GM18520 (cell line): ENCODE measurements at regions not wholly inside any gene's neighbourhood (a gene's known extent, or its start where the extent isn't known, plus 50 kb on each side); places are given as distances from the start of the nearest gene placed in this dataset.
"Not testable (repeated sequence)": the region's sequence is repeated elsewhere in the genome, so short reads cannot be mapped to it uniquely, and the experiment has no call there.

Experiments
- ATAC-seq: cut with Tn5 transposase; IDR thresholded peaks from one replicate; pipeline ENCODE4 v1.9.1; 2021; ENCODE audit not compliant: unreplicated experiment

DNA sequence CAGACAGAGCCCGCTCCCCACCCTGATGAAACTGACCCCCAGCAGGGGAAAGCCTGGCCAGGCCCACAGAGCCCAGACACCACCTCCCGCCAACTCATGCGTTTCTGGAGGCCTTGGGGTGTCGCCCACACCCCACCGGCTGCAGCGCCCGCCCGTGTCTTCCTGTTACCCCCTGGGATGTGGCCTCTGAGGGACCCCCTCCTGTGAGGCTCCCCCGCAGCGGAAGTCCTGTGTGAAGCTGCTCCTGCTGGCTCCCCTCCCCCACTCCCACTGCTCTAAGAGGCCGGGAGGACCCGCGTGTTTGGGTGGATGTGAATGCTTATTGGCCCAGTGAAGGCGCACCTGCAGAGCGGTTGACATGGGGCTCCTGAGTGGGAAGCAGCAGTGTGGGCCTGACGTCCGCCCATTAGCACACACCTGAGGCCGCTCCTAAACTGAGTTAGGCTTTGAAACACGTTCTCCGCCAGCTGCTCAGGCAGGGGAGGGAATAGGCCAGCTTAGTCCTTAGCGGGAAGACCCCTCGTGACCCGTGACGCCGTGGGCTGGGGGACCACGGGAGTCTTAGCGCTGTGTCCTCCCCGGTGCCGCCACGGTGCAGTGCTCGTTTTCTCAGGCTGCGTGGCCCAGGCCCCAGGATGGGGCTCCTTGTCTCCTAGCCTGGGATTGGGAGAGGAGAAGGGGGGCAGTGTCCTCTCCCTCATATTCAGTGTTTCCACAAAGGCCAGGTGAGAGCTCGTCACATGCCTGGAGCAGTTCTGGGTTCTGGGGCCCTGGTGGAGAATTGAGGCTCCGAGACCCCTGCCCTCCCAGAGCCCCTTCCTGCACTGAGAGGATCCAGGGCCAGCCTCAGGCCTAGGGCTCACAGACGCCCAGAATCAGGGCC lies 323.4 kb upstream of the SFSWAP start:
- no peak for ATAC-seq

DNA sequence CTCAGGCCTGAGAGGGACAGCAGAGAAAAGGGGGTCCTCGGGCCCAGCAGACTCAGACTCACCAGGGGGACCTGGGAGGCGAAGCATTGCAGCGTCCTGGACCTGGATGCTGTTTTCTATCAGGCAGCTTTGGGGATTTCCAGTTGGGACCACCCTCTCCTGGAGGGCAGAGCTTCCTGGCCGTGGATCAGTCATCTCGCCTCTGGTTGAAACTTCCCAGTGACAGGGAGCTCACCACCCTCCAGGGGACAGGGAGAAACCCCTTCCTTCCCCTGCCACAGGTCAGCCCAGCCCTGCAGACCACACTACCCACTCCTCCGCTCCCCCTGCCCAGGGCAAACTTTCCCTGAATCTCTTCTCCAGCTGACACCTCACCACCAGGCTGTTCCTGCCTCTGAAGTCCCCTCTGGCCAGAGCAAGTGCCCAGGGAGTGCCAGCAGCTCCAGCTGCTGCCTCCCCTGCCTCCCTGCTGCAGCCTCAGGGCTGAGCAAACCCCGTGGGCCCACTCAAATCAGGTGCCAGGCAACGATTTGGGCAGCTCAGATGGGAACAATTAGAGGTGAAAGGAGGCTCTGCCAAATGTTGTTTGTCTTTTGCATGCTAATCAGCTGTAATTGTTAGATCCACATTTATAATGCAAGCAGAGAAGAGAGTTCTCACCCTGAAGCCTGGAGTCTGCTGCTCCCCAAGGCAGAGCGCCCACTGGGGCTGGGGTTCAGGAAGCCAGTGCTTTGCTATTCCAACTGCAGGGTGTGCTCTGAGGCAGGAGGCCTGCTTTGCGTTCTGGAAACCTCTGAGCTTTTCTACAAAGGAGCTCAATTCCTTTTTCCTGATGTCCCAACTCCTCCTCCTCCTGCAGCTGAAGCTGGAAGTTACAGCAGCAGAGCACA lies 322.5 kb upstream of the SFSWAP start:
- ATAC-seq, result not testable (repeated sequence)

DNA sequence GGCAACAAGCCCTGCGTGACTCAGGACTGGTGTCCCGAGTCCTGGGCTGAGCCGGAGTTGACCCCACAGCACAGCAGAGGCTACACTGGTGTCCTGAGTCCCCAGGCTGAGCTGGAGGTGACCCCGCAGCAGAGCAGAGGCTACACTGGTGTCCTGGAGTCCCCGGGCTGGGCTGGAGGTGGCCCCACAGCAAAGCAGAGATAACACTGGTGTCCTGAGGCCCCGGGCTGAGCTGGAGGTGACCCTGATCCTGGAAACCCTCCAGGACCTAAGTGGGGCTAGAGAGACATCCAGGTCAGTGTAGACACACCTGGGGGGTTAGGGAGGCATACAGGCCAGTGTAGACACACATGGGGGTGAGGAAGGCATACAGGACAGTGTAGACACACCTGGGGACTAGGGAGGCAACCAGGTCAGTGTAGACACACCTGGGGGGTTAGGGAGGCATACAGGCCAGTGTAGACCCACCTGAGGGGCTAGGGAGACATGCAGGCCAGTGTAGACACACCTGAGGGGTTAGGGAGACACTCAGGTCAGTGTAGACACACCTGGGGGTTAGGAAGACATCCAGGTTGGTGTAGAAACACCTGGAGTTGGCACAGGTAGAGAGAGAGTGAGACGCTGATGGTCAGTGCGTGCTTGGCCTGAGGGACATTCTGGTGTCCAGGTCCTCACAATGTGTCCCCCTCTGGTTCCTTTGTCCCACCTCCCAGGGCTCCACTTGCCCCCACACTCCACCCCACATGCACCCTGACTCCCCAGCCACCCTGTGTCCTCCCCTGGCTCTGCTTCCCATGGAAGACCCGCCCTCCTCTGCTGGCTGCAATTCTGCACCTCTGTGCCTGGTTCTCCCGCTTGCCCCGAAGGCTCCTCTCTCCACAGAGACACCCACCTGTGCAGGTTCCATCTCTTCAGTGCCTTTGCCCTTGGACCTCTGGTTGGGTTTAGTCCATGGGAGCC lies 321.6 kb upstream of the SFSWAP start:
- ATAC-seq, result no peak

DNA sequence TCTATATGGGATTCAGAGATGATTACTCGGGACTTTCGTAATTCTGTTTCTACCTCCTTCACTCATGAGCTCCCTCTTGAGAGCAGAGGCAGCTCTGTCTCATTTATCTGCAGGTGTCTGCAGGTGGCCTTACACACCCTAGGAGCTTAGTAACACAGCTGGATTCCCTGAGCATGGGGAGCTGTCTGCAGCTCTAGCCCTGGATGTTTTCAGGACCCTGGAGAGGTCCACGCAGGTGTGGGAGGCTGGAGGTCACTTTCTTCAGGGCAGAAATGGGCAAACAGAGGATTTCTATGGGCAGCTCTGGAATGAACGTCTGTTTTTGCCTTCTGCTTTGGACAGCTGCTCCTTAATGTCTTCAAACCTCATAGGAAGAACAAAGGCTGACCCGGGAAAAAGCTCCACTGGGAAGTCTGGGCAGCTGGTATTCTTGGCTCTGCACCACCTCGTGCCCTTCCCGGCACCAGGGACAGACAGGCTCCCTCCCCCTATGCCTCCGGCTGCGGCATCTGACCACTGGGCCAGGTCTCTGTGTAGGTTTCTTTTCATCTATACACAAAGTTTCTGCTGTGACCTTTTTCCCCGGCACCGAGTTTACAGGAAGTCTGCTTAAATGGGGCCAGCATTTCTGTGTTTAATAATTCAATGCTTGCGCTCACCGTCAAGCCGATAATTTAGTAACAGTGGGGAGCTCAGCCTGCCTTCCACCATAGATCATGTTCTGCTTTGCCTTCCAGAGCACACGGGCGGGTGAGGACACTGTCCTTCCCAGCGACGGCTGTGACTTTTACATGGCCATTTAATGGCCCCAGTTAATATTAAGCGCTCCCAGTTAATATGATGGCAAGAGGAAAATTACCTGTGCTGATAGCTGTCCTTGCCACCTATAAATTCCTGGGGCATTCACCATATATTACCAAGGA lies 320.2 kb upstream of the SFSWAP start:
- ATAC-seq, result no peak

DNA sequence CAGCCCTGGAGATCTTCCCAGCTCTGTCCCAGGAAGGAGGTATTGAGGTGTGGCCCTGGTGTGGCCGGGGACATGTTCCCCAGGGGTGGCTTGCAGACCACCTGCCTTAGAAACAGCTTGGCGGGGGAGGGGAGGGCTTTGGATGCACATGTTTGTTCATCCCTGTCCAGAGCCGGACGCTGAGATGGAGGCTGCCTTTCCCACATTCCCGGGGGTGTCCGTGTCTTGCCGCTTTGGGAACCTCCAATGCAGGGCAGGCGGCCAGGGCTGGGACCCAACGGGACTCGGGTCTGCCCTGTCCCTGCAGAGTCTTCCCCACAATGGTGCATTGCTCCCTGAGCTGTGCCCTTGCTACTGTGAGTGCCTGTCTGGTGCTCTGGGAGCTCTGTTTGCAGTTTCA lies 319.5 kb upstream of the SFSWAP start:
- ATAC-seq, result no peak

DNA sequence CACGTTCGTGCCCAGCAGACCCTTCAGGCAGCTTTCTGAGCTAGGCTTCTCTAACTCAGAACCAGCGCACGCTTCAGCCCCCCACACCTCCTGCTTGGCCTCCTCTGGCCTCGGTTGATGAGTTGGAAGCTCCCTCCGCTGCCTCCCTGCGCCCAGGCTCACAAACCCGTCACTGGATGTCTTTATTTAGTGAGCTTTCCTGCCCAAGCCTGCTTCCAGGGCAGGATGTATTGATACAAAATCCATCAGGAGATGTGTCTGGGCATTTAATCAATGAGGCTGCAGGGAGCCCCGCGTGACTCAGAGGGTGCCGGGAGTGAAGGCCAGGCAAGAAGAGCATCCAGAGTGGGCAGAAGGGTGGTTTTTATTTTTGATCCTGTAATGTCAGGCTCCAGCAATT lies 316.1 kb upstream of the SFSWAP start:
- not testable (repeated sequence) for ATAC-seq

DNA sequence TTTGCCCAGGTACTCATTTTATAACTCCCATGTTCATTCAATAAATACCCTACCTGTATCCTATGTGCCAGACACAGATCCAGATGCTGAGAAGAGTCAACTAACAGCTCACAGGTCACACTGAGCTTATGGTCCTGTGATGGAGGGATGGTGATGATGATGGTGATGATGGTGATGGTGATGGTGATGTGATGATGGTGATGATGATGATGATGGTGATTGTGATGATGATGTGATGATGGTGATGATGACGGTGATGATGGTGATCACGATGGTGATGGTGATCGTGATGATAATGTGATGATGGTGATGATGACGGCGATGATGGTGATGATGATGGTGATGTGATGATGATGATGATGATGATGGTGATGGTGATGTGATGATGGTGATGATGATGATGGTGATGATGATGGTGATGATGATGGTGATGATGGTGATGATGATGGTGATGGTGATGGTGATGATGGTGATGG lies 315.6 kb upstream of the SFSWAP start:
- not testable (repeated sequence) for ATAC-seq

DNA sequence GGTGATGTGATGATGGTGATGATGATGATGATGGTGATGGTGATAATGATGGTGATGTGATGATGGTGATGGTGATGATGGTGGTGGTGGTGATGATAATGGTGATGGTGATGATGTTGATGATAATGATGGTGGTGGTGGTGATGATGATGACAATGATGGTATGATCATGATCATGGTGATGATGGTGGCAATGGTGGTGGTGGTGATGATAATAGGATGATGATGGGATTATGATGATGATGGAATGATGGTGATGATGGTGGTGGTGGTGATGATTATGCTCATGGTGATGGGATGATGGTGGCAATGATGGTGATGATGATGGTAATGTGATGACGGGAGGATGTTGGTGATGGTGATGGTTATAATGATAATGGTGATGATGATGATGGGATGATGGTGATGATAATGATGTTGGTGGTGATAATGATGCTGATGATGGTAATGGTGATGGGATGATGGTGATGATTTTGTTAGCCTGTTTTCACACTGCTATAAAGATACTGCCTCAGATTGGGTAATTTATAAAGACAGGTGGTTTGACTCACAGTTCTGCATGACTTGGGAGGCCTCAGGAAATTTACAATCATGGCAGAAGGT lies 314.8 kb upstream of the SFSWAP start:
- ATAC-seq, result no peak

DNA sequence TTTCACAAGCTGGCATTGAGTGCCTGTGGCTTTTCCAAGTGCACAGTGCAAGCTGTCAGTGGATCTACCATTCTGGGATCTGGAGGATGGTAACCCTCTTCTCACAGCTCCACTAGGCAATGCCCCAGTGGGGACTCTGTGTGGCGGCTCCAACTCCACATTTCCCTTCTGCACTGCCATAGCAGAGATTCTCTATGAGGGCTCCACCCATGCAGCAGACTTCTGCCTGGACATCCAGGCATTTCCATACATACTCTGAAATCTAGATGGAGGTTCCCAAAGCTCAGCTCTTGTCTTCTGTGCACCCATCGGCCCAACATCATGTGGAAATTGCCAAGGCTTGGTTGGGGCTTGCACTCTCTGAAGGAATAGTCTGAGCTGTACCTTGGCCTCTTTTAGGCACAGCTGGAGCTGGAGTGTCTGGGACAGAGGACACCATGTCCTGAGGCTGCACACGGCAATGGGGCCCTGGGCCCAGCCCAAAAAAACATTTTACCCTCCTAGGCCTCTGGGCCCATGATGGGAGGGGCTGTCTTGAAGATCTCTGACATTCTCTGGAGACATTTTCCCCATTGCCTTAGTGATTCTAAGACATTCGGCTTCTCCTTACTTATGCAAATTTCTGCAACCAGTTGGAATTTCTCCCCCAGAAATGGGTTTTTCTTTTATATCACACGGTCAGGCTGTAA lies 313.3 kb upstream of the SFSWAP start:
- no peak for ATAC-seq

DNA sequence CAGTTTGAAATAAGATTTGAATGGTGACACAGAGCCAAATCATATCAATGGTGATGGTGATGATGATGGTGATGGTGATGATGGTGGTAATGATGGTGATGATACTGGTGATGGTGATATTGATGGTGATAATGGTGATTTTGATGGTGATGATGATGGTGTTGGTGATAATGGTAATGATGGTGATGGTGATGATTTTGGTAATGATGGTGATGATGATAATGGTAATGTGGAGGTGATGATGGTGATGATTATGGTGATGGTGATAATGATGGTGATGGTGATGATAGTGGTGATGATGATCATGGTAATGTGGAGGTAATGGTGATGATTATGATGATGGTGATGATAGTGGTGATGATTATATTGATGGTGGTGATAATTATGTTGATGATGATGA lies 311.9 kb upstream of the SFSWAP start:
- no peak for ATAC-seq

DNA sequence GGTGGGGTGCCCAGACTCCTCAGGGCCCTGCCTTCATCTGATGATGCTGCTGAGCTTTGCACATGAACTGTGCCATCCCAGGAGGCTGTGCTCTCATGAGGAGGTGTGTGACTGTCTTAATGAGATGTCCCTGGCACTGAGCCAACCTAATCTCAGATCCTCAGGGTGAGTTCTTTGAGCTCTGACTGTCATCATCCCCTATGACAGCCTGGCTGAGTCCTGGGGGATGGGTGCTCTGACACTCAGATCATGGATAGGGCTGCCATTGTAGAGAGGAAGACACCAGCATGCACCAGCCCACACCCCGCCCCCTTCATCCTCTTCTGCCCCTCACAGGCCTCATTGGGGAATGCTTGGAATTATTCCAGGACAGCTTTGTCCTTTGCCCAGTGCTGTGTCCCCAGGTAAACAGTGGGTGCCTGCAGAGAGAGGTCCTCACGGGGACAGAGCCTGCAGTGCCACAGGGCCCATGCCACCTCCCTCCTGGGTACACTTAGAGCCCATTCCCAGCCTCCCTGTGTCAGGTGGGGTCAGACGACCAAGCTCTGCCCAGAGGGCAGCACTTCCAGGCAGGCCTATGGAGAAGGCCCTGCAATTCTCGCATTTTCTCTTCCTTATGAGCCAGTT lies 310.1 kb upstream of the SFSWAP start:
- not testable (repeated sequence) for ATAC-seq

DNA sequence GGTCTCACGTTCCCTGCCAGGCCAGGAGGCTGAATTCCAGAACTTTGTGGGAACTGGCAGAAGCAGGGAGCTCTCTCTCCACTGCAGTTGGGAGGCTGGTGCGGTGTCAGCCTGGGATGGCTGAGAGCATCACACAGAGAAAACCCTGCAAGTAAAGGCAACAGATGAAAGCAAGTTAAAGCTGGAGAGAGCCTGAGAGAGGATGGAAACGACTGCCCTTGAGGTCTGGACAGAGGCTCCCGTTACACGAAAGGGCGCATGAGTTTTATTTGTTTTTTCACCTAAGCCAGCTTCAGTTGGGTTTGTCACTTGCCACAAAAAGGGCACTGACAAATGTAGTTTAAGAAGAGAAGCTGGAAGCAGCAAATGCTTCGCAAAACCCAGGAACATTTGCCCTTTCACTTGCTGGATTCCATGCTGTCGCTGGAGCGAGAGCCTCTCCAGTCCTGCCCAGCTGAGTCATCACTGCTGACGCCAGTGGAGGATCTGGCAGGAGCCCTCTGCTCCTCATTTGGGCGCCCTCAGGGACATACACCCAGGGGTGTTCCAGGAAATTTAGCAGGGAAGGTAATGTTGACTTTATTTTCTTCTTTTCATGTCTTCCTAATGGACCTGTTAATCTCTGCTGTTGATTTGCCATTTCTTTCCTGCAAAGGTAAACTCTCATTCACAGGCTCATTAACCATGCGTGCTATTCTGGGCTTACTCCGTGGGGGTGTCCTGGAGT lies 308.8 kb upstream of the SFSWAP start:
- ATAC-seq, result not testable (repeated sequence)

DNA sequence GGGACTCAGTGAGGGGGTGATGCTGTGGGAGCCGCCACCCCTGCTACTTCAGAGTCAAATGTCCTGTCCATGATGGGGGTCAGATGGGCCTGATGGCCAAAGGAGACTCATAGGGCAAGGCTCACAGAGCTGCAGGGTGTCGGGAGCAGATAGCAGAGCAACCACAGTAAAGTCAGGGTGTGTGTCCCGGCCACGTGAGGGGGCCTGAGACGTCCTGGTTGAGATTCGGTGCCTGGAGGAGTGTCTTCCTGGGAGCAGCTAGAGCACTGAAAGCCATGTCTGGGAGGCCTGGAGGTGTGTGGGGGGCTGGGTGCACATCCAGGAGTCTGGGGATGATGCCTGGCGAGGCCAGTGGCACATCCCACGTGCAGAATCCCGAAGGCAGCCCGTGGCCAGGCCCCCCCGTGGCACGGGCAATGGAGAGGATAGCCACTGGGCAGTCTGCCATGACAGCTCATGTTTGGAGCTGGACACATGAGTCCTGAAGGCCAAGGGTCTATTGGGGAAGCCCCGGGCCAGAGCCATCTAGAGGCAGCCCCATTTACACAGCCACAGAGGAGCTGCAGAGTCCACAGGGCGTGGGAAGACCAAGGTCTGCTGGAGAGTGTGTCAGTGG lies 308.0 kb upstream of the SFSWAP start:
- no peak for ATAC-seq

DNA sequence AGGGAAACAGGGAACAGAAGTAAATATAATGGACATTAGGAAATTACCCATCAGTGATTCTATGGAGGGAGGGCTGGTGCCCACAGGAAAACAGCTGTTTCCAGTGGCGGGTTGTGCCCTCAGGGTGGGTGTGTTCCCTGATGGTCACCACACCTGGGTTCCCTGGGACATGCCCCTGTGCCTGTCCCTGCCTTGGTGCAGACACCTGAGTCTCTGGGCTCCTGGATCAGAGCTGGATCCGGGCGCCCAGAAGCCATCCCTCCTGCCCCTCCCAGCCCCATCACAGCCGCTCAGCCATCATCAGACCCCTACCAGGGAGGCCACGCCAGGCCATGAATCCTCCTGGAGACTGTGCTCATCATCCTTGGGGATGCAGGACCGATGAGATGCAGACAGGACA lies 307.2 kb upstream of the SFSWAP start:
- no peak for ATAC-seq

DNA sequence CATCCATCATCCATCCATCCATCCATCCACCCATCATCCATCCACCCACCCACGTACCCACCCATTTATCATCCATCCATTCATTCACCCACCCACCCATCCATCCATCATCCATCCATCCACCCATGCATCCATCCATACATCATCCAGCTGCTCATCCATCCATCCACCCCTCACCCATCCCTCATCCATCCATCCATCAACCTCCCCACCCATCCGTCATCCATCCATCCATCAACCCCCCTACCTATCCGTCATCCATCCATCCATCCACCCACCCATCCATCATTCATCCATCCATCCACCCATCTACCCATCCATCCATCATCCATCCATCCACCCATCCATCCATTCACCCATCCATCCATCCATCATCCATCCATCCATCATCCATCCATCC lies 306.2 kb upstream of the SFSWAP start:
- ATAC-seq, result no peak

DNA sequence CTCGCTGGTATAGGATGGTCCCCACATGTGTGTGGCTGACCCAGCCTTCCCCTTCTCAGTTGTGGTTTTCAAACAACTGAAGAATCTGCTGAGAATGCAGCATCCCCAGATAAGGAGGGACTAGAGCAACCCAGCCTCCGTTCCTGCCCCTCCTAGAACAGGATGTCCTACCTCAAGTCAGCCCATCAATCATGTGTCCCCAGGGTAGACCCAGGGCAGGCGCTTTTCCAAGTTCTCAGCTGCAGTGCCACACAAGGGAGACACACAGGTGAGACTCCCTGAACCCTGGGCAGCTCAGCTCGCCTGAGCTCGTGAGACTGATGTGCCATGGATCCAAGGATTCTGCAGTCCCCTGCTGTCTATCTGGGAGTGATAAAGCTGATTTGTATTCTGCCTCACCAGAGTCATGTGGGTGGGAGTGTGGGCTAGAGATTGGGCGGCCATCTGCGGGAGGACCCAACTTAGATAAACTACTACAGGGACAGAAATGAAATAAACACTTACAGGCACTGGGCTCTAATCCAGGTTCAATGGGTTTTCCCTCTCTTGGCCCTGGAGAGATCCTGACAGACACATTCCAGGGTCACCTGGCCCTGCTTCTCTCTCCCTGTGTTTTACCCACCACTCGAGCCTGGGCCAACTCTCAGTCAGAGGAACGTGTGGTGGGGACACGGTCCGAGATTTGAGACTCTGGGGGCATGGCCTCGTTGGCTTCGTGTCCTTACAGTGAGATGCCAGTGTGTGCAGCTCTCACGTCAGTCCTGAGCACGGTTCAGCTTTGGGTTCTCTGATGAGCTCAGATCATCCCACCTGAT lies 303.5 kb upstream of the SFSWAP start:
- no peak for ATAC-seq
